ENCODE measurements at regions not wholly inside any gene's neighbourhood (a gene's known extent, or its start where the extent isn't known, plus 50 kb on each side); places are given as distances from the start of the nearest gene placed in this dataset.
"Not testable (repeated sequence)": the region's sequence is repeated elsewhere in the genome, so short reads cannot be mapped to it uniquely, and the experiment has no call there.

DNA sequence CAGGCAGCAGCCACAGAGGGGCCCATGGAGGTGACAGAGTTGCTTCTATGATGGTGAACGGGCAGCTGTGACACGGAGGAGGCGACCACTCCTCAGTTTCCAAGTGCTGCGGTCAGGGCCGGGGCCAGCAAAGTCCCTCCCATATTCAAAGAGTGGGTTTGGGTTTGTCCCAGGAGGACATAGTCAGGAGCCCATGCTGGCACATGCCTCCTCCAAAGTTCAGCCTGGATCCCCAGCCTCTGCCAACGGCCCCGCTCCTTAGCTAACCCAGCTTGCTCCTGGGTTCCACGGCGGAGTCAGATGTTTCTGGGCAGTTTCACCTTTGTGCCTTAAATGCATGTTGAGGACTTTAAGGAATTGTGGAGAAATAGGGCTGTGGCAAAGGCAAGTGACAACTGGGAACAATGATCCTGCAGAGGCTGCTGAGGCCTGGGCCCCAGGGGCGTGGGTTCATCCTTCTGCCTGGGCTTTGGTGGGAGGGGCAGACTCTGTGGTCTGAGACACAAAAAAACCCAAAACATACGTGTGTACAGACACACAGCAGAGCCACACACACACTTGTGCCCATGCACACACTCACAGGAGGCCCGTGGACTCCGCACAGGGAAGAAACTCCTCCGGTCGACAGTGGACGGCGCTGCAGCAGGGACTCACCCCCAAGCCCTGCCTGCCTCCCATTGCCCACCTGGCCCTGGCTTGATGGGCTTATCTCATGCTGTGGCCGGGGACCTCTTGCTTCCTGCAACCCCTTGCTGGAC, 399.4 kb downstream of the TMEM121 start:
- Histone ChIP-seq H3K4me1 (ENCODE audit: low read depth) (no peaks in the 10 kb centered on the region), H3K27ac (no peak overlapping the region), H3K27me3 (no peaks in the 10 kb centered on the region), H3K36me3 (no peaks in the 10 kb centered on the region), H3K4me3 (no peak overlapping the region), H3K9me3 (ENCODE audit: low read depth) (no peaks in the 10 kb centered on the region)
- TF ChIP-seq, protein P1, sequence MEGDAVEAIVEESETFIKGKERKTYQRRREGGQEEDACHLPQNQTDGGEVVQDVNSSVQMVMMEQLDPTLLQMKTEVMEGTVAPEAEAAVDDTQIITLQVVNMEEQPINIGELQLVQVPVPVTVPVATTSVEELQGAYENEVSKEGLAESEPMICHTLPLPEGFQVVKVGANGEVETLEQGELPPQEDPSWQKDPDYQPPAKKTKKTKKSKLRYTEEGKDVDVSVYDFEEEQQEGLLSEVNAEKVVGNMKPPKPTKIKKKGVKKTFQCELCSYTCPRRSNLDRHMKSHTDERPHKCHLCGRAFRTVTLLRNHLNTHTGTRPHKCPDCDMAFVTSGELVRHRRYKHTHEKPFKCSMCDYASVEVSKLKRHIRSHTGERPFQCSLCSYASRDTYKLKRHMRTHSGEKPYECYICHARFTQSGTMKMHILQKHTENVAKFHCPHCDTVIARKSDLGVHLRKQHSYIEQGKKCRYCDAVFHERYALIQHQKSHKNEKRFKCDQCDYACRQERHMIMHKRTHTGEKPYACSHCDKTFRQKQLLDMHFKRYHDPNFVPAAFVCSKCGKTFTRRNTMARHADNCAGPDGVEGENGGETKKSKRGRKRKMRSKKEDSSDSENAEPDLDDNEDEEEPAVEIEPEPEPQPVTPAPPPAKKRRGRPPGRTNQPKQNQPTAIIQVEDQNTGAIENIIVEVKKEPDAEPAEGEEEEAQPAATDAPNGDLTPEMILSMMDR (IDR thresholded peaks at IDR 0.05; ENCODE audit: low read depth, low read length): no peak
- DNase-seq (ENCODE audit: low read depth in 1 of 2, low spot score in 1 of 2): no peak

DNA sequence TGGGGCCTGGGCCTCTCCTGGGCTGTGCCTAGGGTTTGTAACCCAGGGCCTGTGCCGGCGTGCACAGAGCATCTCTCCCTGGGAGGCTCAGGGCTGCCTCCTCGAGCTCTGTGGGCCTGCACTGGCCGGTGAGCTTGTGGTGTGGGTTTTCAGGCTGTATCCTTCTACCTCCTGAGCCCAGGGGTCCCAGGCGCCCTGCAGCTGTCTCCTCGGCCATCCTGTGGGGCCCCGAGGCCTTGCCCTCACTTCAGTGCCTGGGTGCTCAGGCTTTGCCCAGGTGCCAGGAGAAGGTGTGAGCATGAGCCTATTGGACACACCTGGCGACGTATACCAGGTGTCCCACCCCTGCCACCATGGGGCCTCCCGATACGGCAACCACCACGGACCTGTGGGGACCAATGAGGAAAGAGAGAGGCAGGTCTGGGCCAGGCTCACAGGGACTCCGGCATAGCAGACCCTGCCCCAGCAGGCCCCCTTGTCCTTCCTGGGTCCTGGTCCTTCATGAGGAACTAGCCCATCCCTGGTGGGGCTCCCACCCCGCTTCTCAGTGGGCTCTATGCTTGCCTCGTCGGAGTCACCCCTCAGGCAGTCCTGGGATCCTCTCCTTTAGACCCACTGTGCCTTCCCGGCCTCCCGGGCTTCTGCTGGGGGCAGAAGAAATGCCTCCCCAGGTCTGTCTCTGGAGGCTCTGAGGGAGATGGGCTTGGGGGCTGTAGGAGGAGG, 400.2 kb downstream of the TMEM121 start:
- Histone ChIP-seq H3K4me3 (no peak overlapping the region), H3K9me3 (ENCODE audit: low read depth) (no peaks in the 10 kb centered on the region), H3K4me1 (ENCODE audit: low read depth) (no peaks in the 10 kb centered on the region), H3K27me3 (no peaks in the 10 kb centered on the region), H3K36me3 (no peaks in the 10 kb centered on the region), H3K27ac (no peak overlapping the region)
- DNase-seq (ENCODE audit: low read depth in 1 of 2, low spot score in 1 of 2): no peak
- TF ChIP-seq, protein P1 (IDR thresholded peaks at IDR 0.05; ENCODE audit: low read depth, low read length): no peak

DNA sequence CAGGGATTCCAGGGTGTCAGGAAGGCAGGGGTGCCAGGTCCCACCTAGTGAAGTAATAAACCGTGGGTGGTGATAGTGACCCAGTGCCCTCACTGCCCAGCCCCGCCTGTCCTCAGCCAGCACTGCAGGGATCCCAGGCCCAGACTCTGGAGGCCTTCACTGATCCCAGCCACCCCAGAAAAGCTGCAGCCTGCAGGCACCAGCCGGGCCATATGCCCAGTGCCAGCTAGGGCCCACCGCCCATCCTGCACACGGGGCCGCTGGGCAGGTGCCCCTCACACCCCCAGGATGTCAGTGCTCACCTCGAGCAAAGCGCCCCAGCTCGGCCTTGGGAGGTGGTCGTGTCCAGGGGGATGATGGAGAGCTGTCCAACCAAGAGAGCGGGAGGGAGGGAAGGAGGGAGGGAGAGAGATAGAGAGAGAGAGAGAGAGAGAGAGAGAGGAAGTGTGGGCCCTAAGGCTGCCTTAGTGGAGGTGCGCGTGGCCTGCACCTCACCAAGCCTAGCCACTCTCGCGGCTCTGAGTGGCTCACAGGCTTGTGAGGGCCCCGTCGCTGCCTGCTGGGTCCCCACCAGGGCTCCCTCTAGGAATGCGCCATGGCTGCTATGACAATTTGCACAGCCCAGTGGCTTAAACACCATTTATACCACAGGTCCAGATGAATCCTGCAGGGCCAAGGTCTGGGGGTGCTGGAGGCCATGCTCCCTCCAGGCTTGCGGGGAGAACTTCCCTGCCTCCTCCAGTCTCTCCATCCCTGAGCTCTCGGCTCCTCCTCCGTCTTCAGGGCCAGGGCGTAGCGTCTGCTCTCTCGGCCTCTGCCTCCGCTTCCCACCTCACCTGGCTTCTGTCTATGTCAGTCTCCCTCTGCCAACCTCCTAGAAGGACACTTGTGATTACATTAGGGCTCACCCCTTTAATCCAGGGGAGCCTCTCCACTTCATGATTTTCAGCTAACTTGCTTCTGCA, 401.0 kb downstream of the TMEM121 start:
- TF ChIP-seq, protein P1 (IDR thresholded peaks at IDR 0.05; ENCODE audit: low read depth, low read length): no peak
- Histone ChIP-seq H3K36me3 (no peaks in the 10 kb centered on the region), H3K27ac (no peak overlapping the region), H3K4me3 (no peak overlapping the region), H3K9me3 (ENCODE audit: low read depth) (no peaks in the 10 kb centered on the region), H3K4me1 (ENCODE audit: low read depth) (no peaks in the 10 kb centered on the region), H3K27me3 (no peaks in the 10 kb centered on the region)
- no peak for DNase-seq (ENCODE audit: low read depth in 1 of 2, low spot score in 1 of 2)

DNA sequence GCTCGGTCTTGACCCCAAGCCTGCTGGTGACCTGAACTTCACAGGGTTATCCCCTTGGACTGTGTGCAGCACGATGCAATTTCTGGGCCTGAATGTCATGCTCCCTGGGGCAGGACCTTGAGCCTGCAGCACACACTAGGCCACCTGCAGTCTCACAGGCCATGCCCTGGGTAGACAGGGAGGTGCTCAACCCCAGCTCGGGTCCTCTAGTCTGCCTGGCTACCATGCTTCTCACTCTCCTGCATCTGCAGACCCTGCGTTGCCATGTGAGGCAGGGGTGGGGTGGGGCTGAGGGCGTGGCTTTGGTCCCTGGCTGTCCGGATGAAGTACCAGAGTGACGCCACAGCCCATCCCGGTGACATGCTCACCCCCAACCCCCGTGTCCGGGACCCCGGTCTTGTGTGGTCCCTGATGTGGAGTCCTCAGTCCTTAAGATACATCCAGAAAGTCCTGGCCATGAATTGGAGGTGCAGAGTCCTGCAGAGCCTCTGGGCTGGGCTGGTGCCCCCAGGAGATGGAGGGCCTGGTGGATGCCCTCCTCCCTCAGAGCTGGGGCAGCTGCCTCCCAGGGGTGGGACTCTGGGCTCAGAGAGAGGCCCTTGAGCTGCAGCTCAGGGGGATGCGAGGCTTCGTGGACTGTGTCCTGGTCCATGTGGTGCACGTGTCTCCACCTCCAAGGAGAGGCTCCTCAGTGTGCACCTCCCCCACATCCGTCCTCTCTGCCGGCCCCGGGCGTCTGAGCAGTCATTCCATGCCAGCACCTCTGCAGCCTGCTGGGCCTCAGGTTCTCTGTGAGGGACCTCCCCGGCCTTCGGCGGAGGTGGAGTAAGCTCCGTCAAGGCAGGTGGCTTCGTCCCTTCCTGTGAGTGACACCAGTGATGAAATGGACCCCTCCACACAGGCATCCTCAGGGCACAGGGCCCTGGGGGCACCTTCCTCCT, 402.1 kb downstream of the TMEM121 start:
- H3K27me3 ChIP-seq; H3K27ac ChIP-seq; DNase-seq (ENCODE audit: low read depth in 1 of 2, low spot score in 1 of 2); H3K4me3 ChIP-seq; H3K9me3 ChIP-seq (ENCODE audit: low read depth); H3K4me1 ChIP-seq (ENCODE audit: low read depth); H3K36me3 ChIP-seq: not testable (repeated sequence)

DNA sequence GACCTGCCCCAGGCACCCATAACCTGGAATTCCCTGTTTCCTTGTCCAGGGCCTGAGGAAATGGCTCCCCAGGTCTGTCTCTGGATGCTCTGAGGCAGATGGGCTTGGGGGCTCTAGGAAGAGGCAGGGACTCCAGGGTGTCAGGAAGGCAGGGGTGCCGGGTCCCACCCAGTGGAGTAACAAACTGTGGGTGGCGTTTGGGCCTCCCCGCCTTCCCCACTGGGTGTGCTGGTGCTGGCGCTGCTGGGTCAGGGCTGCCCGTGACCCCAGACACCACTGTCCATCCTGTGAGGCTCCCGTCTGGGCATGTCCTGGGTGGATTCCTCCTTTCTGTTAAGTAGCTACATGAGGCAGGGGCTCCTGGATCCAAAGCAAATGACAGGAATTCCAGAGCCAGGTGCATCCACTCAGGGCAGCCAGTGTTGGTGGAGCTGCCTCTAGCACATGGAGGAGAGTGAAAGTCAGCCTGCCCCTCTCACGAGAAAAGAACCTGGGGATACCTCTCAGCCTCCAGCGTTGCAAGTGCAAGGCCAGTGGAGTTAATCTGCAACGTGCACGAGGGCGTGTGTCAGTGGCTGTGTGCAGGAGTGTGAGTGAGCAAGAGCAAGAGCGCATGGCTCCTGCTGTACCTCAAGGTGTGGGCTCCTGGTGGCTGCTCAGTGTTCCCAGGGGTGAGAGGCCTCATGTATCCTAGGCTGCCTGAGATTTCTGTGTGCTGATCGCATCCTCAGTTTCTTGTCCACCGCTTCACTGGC, 403.1 kb downstream of the TMEM121 start:
- no peak for DNase-seq (ENCODE audit: low read depth in 1 of 2, low spot score in 1 of 2)
- no peak overlapping the region for H3K4me3 ChIP-seq
- no peak overlapping the region for H3K27ac ChIP-seq
- TF ChIP-seq, protein P1 (IDR thresholded peaks at IDR 0.05; ENCODE audit: low read depth, low read length): no peak
- H3K27me3 ChIP-seq: no peaks in the 10 kb centered on the region
- H3K4me1 ChIP-seq (ENCODE audit: low read depth): no peaks in the 10 kb centered on the region
- no peaks in the 10 kb centered on the region for H3K9me3 ChIP-seq (ENCODE audit: low read depth)
- no peaks in the 10 kb centered on the region for H3K36me3 ChIP-seq
